H1 (cell line): ENCODE measurements at regions not wholly inside any gene's neighbourhood (a gene's known extent, or its start where the extent isn't known, plus 50 kb on each side); places are given as distances from the start of the nearest gene placed in this dataset.

Experiments
- CTCF ChIA-PET: fragments of 300-600 bp; sonication (Branson Sonifier 250); formaldehyde crosslinking; loops from one replicate; lab custom pipeline; 2021; ENCODE audit not compliant: partially characterized antibody; lab: Charles Lee
- POLR2A ChIA-PET: fragments of 300-600 bp; sonication (Branson Sonifier 250); formaldehyde crosslinking; loops from one replicate; lab custom pipeline; 2021; ENCODE audit warnings: inconsistent platforms; ENCODE audit not compliant: partially characterized antibody; lab: Charles Lee
- DNase-seq, 2 experiments: peaks; one replicate each; pipeline versions ENCODE4 v3.0.0 to v3.0.0-alpha.2; 2010 to 2022; ENCODE audit warnings: low spot score in 2 of 2, low read depth in 1 of 2, mixed read lengths in 1 of 2
- FAIRE-seq: peaks from 2 replicates; lab custom pipeline; 2011; peaks lifted over from hg19 to GRCh38; lab: Jason Lieb, UNC
- H2AFZ ChIP-seq: 2 replicates; pipeline ENCODE4 v1.8.1; 2012; ENCODE audit warnings: low read length, inconsistent platforms
- H2AK5ac ChIP-seq: 2 replicates; pipeline ENCODE4 v1.6.1; 2013; ENCODE audit warnings: low read depth, low read length
- H2BK120ac ChIP-seq: replicated peaks from 2 replicates; pipeline ENCODE3; 2013; ENCODE audit warnings: low read depth, low read length, inconsistent platforms
- H2BK12ac ChIP-seq: 2 replicates; pipeline ENCODE4 v1.6.1; 2013; ENCODE audit warnings: low read depth, low read length
- H2BK15ac ChIP-seq: 2 replicates; pipeline ENCODE4 v1.6.1; 2013; ENCODE audit warnings: low read length
- H2BK20ac ChIP-seq: 2 replicates; pipeline ENCODE4 v1.6.1; 2013; ENCODE audit warnings: low read length
- H2BK5ac ChIP-seq: 2 replicates; pipeline ENCODE4 v1.6.1; 2013; ENCODE audit warnings: low read depth, low read length
- H3K14ac ChIP-seq: 2 replicates; pipeline ENCODE4 v1.6.1; 2013; ENCODE audit warnings: inconsistent platforms; ENCODE audit not compliant: insufficient read length
- H3K18ac ChIP-seq: 2 replicates; pipeline ENCODE4 v1.6.1; 2013; ENCODE audit warnings: low read length; ENCODE audit errors: extremely low read depth
- H3K23ac ChIP-seq: 2 replicates; pipeline ENCODE4 v1.6.1; 2013; ENCODE audit warnings: inconsistent platforms; ENCODE audit not compliant: insufficient read length
- H3K23me2 ChIP-seq: 2 replicates; pipeline ENCODE4 v1.6.1; 2013; ENCODE audit warnings: low read depth, low read length
- H3K27ac ChIP-seq: 2 replicates; pipeline ENCODE4 v1.6.1; 2011; ENCODE audit warnings: low read depth, low read length, inconsistent platforms
- H3K27me3 ChIP-seq, 4 experiments: replicated peaks in 1 of 4; 1 replicate in 1 of 4; 2 replicates in 3 of 4; pipeline versions ENCODE4 v1.6.1 to v1.8.1; 2011 to 2013; ENCODE audit warnings: low read length in 3 of 4, mild to moderate bottlenecking in 3 of 4, inconsistent platforms in 2 of 4, mixed read lengths in 2 of 4, moderate library complexity in 1 of 4; ENCODE audit not compliant: control insufficient read depth in 3 of 4, insufficient read depth in 3 of 4; ENCODE audit errors: extremely low read depth in 1 of 4
- H3K36me3 ChIP-seq, 4 experiments: 2 replicates each; pipeline versions ENCODE4 v1.6.1 to v1.8.1; 2011 to 2013; ENCODE audit warnings: mild to moderate bottlenecking in 4 of 4, low read length in 3 of 4, moderate library complexity in 2 of 4, control low read depth in 1 of 4, inconsistent platforms in 1 of 4; ENCODE audit not compliant: insufficient read depth in 4 of 4, control insufficient read depth in 2 of 4
- H3K4ac ChIP-seq: replicated peaks from 2 replicates; pipeline ENCODE3; 2013; ENCODE audit warnings: low read length, low read depth, mixed read lengths, inconsistent platforms; ENCODE audit not compliant: insufficient read length
- H3K4me1 ChIP-seq, 4 experiments: replicated peaks in 1 of 4; 1 replicate in 1 of 4; 2 replicates in 3 of 4; pipeline versions ENCODE4 v1.6.1 to v1.8.1; 2011 to 2013; ENCODE audit warnings: low read length in 3 of 4, inconsistent platforms in 2 of 4, mixed read lengths in 1 of 4; ENCODE audit not compliant: insufficient read depth in 4 of 4, control insufficient read depth in 3 of 4
- H3K4me2 ChIP-seq, 2 experiments: 2 replicates each; pipeline versions ENCODE4 v1.6.1 to v1.8.1; 2011 to 2013; ENCODE audit warnings: low read depth in 2 of 2, low read length in 2 of 2, control low read depth in 1 of 2, inconsistent platforms in 1 of 2, mild to moderate bottlenecking in 1 of 2; ENCODE audit not compliant: insufficient read depth in 1 of 2
- H3K4me3 ChIP-seq, 4 experiments: fragments of 200-600, 300-600 bp in 1 of 4; sonication (generic), shearing (Covaris generic), sonication (Bioruptor Twin) in 1 of 4; 2 replicates each; pipeline versions ENCODE4 v1.5.1 to v1.8.1; 2011 to 2016; ENCODE audit warnings: low read length in 4 of 4, low read depth in 3 of 4, control low read depth in 2 of 4, inconsistent platforms in 2 of 4, mild to moderate bottlenecking in 2 of 4, mixed read lengths in 1 of 4, moderate library complexity in 1 of 4; ENCODE audit not compliant: insufficient read depth in 2 of 4; ENCODE audit errors: extremely low read depth in 1 of 4
- H3K56ac ChIP-seq: replicated peaks from 2 replicates; pipeline ENCODE3; 2013; ENCODE audit warnings: low read depth, mild to moderate bottlenecking, mixed read lengths, low read length, inconsistent platforms; ENCODE audit not compliant: insufficient read length
- H3K79me1 ChIP-seq: 2 replicates; pipeline ENCODE4 v1.6.1; 2013; ENCODE audit warnings: low read depth, low read length, control low read depth
- H3K79me2 ChIP-seq, 2 experiments: 2 replicates each; pipeline versions ENCODE4 v1.6.1 to v1.8.1; 2012 to 2013; ENCODE audit warnings: low read length in 2 of 2, mild to moderate bottlenecking in 2 of 2, inconsistent platforms in 1 of 2; ENCODE audit not compliant: insufficient read depth in 2 of 2, control insufficient read depth in 1 of 2
- H3K9ac ChIP-seq, 4 experiments: replicated peaks in 1 of 4; 1 replicate in 1 of 4; 2 replicates in 3 of 4; pipeline versions ENCODE4 v1.6.1 to v1.8.1; 2011 to 2013; ENCODE audit warnings: low read depth in 3 of 4, low read length in 3 of 4, control low read depth in 2 of 4, mild to moderate bottlenecking in 2 of 4, moderate library complexity in 2 of 4, inconsistent platforms in 1 of 4; ENCODE audit errors: extremely low read depth in 1 of 4
- H3K9me3 ChIP-seq, 2 experiments: 2 replicates each; pipeline versions ENCODE4 v1.6.1 to v1.8.1; 2012 to 2013; ENCODE audit warnings: mild to moderate bottlenecking in 2 of 2, moderate library complexity in 2 of 2, control low read depth in 1 of 2, inconsistent platforms in 1 of 2, low read depth in 1 of 2, low read length in 1 of 2, mixed read lengths in 1 of 2; ENCODE audit not compliant: insufficient read depth in 2 of 2
- H4K20me1 ChIP-seq, 2 experiments: replicated peaks in 1 of 2; 2 replicates each; pipeline versions ENCODE3 to v1.8.1; 2011 to 2013; ENCODE audit warnings: inconsistent platforms in 2 of 2, low read length in 2 of 2, mild to moderate bottlenecking in 1 of 2; ENCODE audit not compliant: insufficient read depth in 2 of 2, control insufficient read depth in 1 of 2
- H4K5ac ChIP-seq: 2 replicates; pipeline ENCODE4 v1.6.1; 2013; ENCODE audit warnings: low read length, low read depth, mixed read lengths, inconsistent platforms; ENCODE audit not compliant: insufficient read length
- H4K8ac ChIP-seq: 2 replicates; pipeline ENCODE4 v1.8.0; 2013; ENCODE audit warnings: mild to moderate bottlenecking, moderate library complexity, low read length, inconsistent platforms; ENCODE audit not compliant: insufficient read depth; ENCODE audit errors: extremely low read depth
- H4K91ac ChIP-seq: replicated peaks from 2 replicates; pipeline ENCODE3; 2013; ENCODE audit warnings: low read length, mixed read lengths, inconsistent platforms; ENCODE audit not compliant: insufficient read length
- CHD2 ChIP-seq: IDR thresholded peaks from 2 replicates; pipeline ENCODE4 v1.6.1; 2012; ENCODE audit warnings: low read length, improper control_type of control experiment
- JUND ChIP-seq: IDR thresholded peaks from 2 replicates; pipeline ENCODE4 v1.6.1; 2011; ENCODE audit warnings: mild to moderate bottlenecking, improper control_type of control experiment, low read length
- POLR2AphosphoS5 ChIP-seq: IDR thresholded peaks from 2 replicates; pipeline ENCODE4 v1.6.1; 2011; ENCODE audit warnings: low read depth, low read length
- SRF ChIP-seq: IDR thresholded peaks from 2 replicates; pipeline ENCODE4 v1.6.1; 2011; ENCODE audit warnings: mild to moderate bottlenecking, low read depth, low read length, moderate library complexity
- TBP ChIP-seq: IDR thresholded peaks from 2 replicates; pipeline ENCODE4 v1.6.1; 2011; ENCODE audit warnings: low read depth, low read length, improper control_type of control experiment
- WGBS, 2 experiments: shearing (Covaris generic) in 1 of 2; methylation state at CpG; one replicate each; pipeline versions ENCODE4 v1.1.6 to v1.1.7; 2013 to 2015; ENCODE audit warnings: low lambda C conversion rate in 2 of 2, mixed read lengths in 2 of 2, inconsistent platforms in 1 of 2, low coverage in 1 of 2, missing lambda C conversion rate in 1 of 2; ENCODE audit not compliant: insufficient replicate concordance in 2 of 2, insufficient coverage in 1 of 2, insufficient read length in 1 of 2; ENCODE audit errors: extremely low coverage in 1 of 2, missing lambda C conversion rate in 1 of 2; 5-methylcytosine and 5-hydroxymethylcytosine counted together

- FAIRE-seq (no peak), DNase-seq (no peak)
- Histone ChIP-seq H4K8ac (no peak overlapping the region; the same call in 1 of the 2 replicates), H3K4ac (no peak overlapping the region), H2BK120ac (no peak overlapping the region), H4K5ac (no peak overlapping the region), H2BK12ac (no peak overlapping the region), H3K9me3 (no peaks in the 10 kb centered on the region), H3K18ac (no peak overlapping the region), H3K79me1 (no peaks in the 10 kb centered on the region), H2BK15ac (no peak overlapping the region), H3K9ac (no peak overlapping the region), H2AFZ (no peak overlapping the region), H3K4me3 (no peak overlapping the region), H2AK5ac (no peak overlapping the region), H4K20me1 (no peaks in the 10 kb centered on the region), H3K14ac (no peak overlapping the region), H4K91ac (no peak overlapping the region), H3K27ac (no peak overlapping the region), H2BK5ac (no peak overlapping the region), H3K79me2 (no peaks in the 10 kb centered on the region), H3K27me3 (no peaks in the 10 kb centered on the region), H3K4me2 (no peak overlapping the region), H3K4me1 (no peaks in the 10 kb centered on the region), H3K23me2 (no peaks in the 10 kb centered on the region), H2BK20ac (no peak overlapping the region), H3K23ac (no peak overlapping the region), H3K36me3 (no peaks in the 10 kb centered on the region), H3K56ac (no peak overlapping the region)
- CTCF ChIA-PET: no interaction called here
- whole genome bisulfite sequencing, 2 experiments: 70% methylated on average over 1 of the region's 1 CpG; no CpG with 5 or more reads in 1 of the 2 experiments
- POLR2A ChIA-PET: no interaction called here
- TF ChIP-seq POLR2AphosphoS5: no peak
- TF ChIP-seq SRF: no peak
- no peak for TF ChIP-seq CHD2
- TF ChIP-seq JUND: no peak
- TF ChIP-seq TBP: no peak
Measured at GRCh38 chr3:96200897-96201296, 613.5 kb upstream of the EPHA6 start.
